ENCODE measurements at regions not wholly inside any gene's neighbourhood (a gene's known extent, or its start where the extent isn't known, plus 50 kb on each side); places are given as distances from the start of the nearest gene placed in this dataset.

DNA sequence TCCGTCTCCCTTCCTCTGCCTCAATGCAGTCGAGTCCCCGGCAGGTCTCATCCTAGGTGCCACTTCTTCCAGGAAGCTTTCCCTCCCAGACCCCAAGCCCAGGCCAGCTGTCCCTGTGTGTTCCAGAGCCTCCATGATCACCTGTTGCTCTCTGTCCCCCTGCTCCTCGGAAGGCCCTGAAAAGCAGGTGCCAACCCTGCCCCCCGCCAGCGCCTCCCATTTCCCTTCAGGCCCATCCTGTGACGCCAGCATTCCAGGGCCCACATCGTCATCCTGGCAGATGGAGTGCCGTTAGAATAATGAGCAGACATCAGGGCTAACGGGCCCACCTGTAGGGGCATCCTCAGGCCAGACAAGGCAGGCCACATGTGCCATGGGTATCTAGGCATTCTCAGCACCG is 253.0 kb upstream of the PPP2R2D start:
- ChIA-PET SMC1A (ENCODE audit: uncharacterized antibody, unreplicated experiment) (interaction anchor here (0.6 kb wide), 1 partner anchor 55 kb away, joined by 3 read pairs; no protein-coding TSS in a partner anchor), POLR2A (no interaction called here), RAD21 (ENCODE audit: unreplicated experiment) (no interaction called here), CTCF (no interaction called here)
- H3K4me1 ChIP-seq (ENCODE audit: control insufficient read depth, insufficient read depth, low read length), result no peaks in the 10 kb centered on the region
- BruUV-seq (replicated peaks), result no TSS peak
- DNase-seq (ENCODE audit: low read depth, low spot score) (no peak), FAIRE-seq (no peak), ATAC-seq (no peak)
- TF ChIP-seq ETV6 (conservative IDR thresholded peaks at IDR 0.05 in 1 of 2, IDR thresholded peaks at IDR 0.05 in 1 of 2; ENCODE audit: borderline replicate concordance in 1 of 2, low read depth in 1 of 2) (no peak), RUNX3 (IDR thresholded peaks at IDR 0.05; ENCODE audit: low read length) (no peak), CEBPB (IDR thresholded peaks at IDR 0.05; ENCODE audit: borderline replicate concordance in 1 of 2, low read depth in 2 of 2, low read length in 2 of 2) (no peak), SREBF2 (IDR thresholded peaks at IDR 0.05; ENCODE audit: low read length) (no peak), ZNF384 (IDR thresholded peaks at IDR 0.05; ENCODE audit: borderline replicate concordance, low read depth, low read length) (no peak), EP300 (IDR thresholded peaks at IDR 0.05; ENCODE audit: borderline replicate concordance in 1 of 2, control insufficient read depth in 1 of 2, low read depth in 2 of 2, low read length in 2 of 2) (no peak), MYC (IDR thresholded peaks at IDR 0.05; ENCODE audit: insufficient read depth, insufficient read length, insufficient replicate concordance, low read length, severe bottlenecking) (no peak), ZZZ3 (IDR thresholded peaks at IDR 0.05; ENCODE audit: control insufficient read depth, insufficient read length, low read depth) (no peak), NR2C2 (IDR thresholded peaks at IDR 0.05; ENCODE audit: borderline replicate concordance, control insufficient read depth, insufficient read length, low read depth) (no peak), BCL11A (IDR thresholded peaks at IDR 0.05; ENCODE audit: low read depth, low read length) (no peak), JUNB (IDR thresholded peaks at IDR 0.05) (no peak)
- TF ChIP-seq, protein P1, sequence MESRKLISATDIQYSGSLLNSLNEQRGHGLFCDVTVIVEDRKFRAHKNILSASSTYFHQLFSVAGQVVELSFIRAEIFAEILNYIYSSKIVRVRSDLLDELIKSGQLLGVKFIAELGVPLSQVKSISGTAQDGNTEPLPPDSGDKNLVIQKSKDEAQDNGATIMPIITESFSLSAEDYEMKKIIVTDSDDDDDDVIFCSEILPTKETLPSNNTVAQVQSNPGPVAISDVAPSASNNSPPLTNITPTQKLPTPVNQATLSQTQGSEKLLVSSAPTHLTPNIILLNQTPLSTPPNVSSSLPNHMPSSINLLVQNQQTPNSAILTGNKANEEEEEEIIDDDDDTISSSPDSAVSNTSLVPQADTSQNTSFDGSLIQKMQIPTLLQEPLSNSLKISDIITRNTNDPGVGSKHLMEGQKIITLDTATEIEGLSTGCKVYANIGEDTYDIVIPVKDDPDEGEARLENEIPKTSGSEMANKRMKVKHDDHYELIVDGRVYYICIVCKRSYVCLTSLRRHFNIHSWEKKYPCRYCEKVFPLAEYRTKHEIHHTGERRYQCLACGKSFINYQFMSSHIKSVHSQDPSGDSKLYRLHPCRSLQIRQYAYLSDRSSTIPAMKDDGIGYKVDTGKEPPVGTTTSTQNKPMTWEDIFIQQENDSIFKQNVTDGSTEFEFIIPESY (IDR thresholded peaks at IDR 0.05), result no peak
- no peak overlapping the region for H2AFZ ChIP-seq (ENCODE audit: control insufficient read depth, low read depth, low read length)
- no peak overlapping the region for H3K27ac ChIP-seq (ENCODE audit: control insufficient read depth, insufficient read depth)
- no peaks in the 10 kb centered on the region for H3K27me3 ChIP-seq (replicated peaks in 1 of 2; ENCODE audit: control insufficient read depth in 2 of 2, insufficient read depth in 2 of 2, low read length in 1 of 2)
- no peaks in the 10 kb centered on the region; the same call in 2 of the 3 replicates for H3K9me3 ChIP-seq (replicated peaks; ENCODE audit: control insufficient read depth, insufficient read depth, low read length)
- H3K9ac ChIP-seq (ENCODE audit: control insufficient read depth, insufficient read depth, low read length), result no peak overlapping the region
- intact Hi-C loops (cut with micrococcal nuclease; ENCODE audit: unreplicated experiment), result no loop called here
- H4K20me1 ChIP-seq (ENCODE audit: control insufficient read depth, insufficient read depth), result no peaks in the 10 kb centered on the region
- no peak overlapping the region for H3K4me2 ChIP-seq (ENCODE audit: control insufficient read depth, insufficient read depth)
- in situ Hi-C loops (cut with MboI), result no loop called here
- H3K36me3 ChIP-seq (ENCODE audit: control insufficient read depth in 2 of 2, insufficient read depth in 2 of 2, low read length in 1 of 2), result no peaks in the 10 kb centered on the region
- WGBS (ENCODE audit: insufficient coverage, insufficient replicate concordance, low lambda C conversion rate, missing lambda C conversion rate), result 45% methylated on average over 11 of the region's 11 CpGs
- no peaks in the 10 kb centered on the region for H3K79me2 ChIP-seq (ENCODE audit: control insufficient read depth, insufficient read depth, low read length)
- no peak overlapping the region for H3K4me3 ChIP-seq
